ENCODE measurements at regions not wholly inside any gene's neighbourhood (a gene's known extent, or its start where the extent isn't known, plus 50 kb on each side); places are given as distances from the start of the nearest gene placed in this dataset.

- H3F3A ChIP-seq (ENCODE audit: insufficient read depth, low read length, poor library complexity, severe bottlenecking): no peaks in the 10 kb centered on the region
- H2AFZ ChIP-seq (ENCODE audit: low read depth, low read length): no peak overlapping the region
- no peaks in the 10 kb centered on the region for H3K27me3 ChIP-seq (ENCODE audit: insufficient read depth, low read depth, low read length)
- no peaks in the 10 kb centered on the region for H3K36me3 ChIP-seq (ENCODE audit: insufficient read depth, low read length)
- H3K9me2 ChIP-seq (ENCODE audit: insufficient read depth, low read length): no peaks in the 10 kb centered on the region
- no peaks in the 10 kb centered on the region for H3K79me2 ChIP-seq (replicated peaks; ENCODE audit: insufficient read depth, low read length)
- TF ChIP-seq EP300 (conservative IDR thresholded peaks at IDR 0.05; ENCODE audit: poor library complexity, severe bottlenecking): no peak
- no peak for TF ChIP-seq MXI1 (conservative IDR thresholded peaks at IDR 0.05; ENCODE audit: poor library complexity, severe bottlenecking)
- TF ChIP-seq SMC3 (conservative IDR thresholded peaks at IDR 0.05; ENCODE audit: poor library complexity): no peak
- H3K9me3 ChIP-seq (ENCODE audit: low read length): no peaks in the 10 kb centered on the region
- H4K20me1 ChIP-seq (ENCODE audit: insufficient read depth): no peaks in the 10 kb centered on the region
- no peak overlapping the region for H3K9ac ChIP-seq (ENCODE audit: low read length)
- H3K4me2 ChIP-seq (ENCODE audit: low read length): no peak overlapping the region
- H3K27ac ChIP-seq (ENCODE audit: low read length): no peak overlapping the region
- no peak overlapping the region for H3K4me3 ChIP-seq (ENCODE audit: low read length)
Measured at GRCh38 chr1:30253807-30254440, 469.5 kb downstream of the MATN1 start.

- Histone ChIP-seq H2AFZ (ENCODE audit: low read depth, low read length) (no peak overlapping the region), H3K27me3 (ENCODE audit: insufficient read depth, low read depth, low read length) (no peaks in the 10 kb centered on the region), H3K79me2 (replicated peaks; ENCODE audit: insufficient read depth, low read length) (no peaks in the 10 kb centered on the region), H3K4me2 (ENCODE audit: low read length) (no peak overlapping the region), H3K9me2 (ENCODE audit: insufficient read depth, low read length) (no peaks in the 10 kb centered on the region), H3F3A (ENCODE audit: insufficient read depth, low read length, poor library complexity, severe bottlenecking) (no peaks in the 10 kb centered on the region), H4K20me1 (ENCODE audit: insufficient read depth) (no peaks in the 10 kb centered on the region), H3K4me3 (ENCODE audit: low read length) (no peak overlapping the region), H3K36me3 (ENCODE audit: insufficient read depth, low read length) (no peaks in the 10 kb centered on the region), H3K9me3 (ENCODE audit: low read length) (no peaks in the 10 kb centered on the region), H3K9ac (ENCODE audit: low read length) (no peak overlapping the region), H3K27ac (ENCODE audit: low read length) (no peak overlapping the region)
- no peak for TF ChIP-seq EZH2 (IDR thresholded peaks at IDR 0.05; ENCODE audit: borderline replicate concordance, insufficient read depth, low read length, poor library complexity, severe bottlenecking)
- TF ChIP-seq EP300 (conservative IDR thresholded peaks at IDR 0.05; ENCODE audit: poor library complexity, severe bottlenecking): no peak
- TF ChIP-seq MXI1 (conservative IDR thresholded peaks at IDR 0.05; ENCODE audit: poor library complexity, severe bottlenecking): no peak
- TF ChIP-seq TAF1 (IDR thresholded peaks at IDR 0.05; ENCODE audit: low read depth): no peak
- no peak for TF ChIP-seq RAD21 (conservative IDR thresholded peaks at IDR 0.05)
- TF ChIP-seq, protein P1, sequence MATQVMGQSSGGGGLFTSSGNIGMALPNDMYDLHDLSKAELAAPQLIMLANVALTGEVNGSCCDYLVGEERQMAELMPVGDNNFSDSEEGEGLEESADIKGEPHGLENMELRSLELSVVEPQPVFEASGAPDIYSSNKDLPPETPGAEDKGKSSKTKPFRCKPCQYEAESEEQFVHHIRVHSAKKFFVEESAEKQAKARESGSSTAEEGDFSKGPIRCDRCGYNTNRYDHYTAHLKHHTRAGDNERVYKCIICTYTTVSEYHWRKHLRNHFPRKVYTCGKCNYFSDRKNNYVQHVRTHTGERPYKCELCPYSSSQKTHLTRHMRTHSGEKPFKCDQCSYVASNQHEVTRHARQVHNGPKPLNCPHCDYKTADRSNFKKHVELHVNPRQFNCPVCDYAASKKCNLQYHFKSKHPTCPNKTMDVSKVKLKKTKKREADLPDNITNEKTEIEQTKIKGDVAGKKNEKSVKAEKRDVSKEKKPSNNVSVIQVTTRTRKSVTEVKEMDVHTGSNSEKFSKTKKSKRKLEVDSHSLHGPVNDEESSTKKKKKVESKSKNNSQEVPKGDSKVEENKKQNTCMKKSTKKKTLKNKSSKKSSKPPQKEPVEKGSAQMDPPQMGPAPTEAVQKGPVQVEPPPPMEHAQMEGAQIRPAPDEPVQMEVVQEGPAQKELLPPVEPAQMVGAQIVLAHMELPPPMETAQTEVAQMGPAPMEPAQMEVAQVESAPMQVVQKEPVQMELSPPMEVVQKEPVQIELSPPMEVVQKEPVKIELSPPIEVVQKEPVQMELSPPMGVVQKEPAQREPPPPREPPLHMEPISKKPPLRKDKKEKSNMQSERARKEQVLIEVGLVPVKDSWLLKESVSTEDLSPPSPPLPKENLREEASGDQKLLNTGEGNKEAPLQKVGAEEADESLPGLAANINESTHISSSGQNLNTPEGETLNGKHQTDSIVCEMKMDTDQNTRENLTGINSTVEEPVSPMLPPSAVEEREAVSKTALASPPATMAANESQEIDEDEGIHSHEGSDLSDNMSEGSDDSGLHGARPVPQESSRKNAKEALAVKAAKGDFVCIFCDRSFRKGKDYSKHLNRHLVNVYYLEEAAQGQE (IDR thresholded peaks at IDR 0.05; ENCODE audit: borderline replicate concordance): no peak
- TF ChIP-seq SMC3 (conservative IDR thresholded peaks at IDR 0.05; ENCODE audit: poor library complexity): no peak
- TF ChIP-seq CTCF (IDR thresholded peaks at IDR 0.05; ENCODE audit: poor library complexity, severe bottlenecking): no peak
Measured at GRCh38 chr1:30253361-30253760, 470.0 kb downstream of the MATN1 start.

Measured in neural cell (in vitro differentiated cells).